Activated CD8-positive, alpha-beta T cell treated with anti-CD3 and anti-CD28 coated beads for 36 hours (primary cell): ENCODE measurements at regions not wholly inside any gene's neighbourhood (a gene's known extent, or its start where the extent isn't known, plus 50 kb on each side); places are given as distances from the start of the nearest gene placed in this dataset.

Experiments used
- ATAC-seq: fragments of 200-7000 bp; cut with Tn5 transposase; one replicate; pipeline ENCODE4 v1.10.0; 2021; ENCODE audit warnings: mild to moderate bottlenecking, moderate library complexity
- CTCF ChIA-PET: fragments of 350-600 bp; sonication (Branson Sonifier 250); formaldehyde crosslinking; loops from one replicate; lab custom pipeline; 2021; ENCODE audit warnings: antibody characterized with exemption; lab: Charles Lee
- POLR2A ChIA-PET: fragments of 350-600 bp; sonication (Branson Sonifier 250); formaldehyde crosslinking; loops from one replicate; lab custom pipeline; 2021; ENCODE audit warnings: antibody characterized with exemption; lab: Charles Lee
- DNase-seq: peaks from one replicate; pipeline ENCODE4 v3.0.0-alpha.2; 2020
- H3K27ac Mint-ChIP-seq: one replicate; pipeline ENCODE4 v1.8.0; 2021; ENCODE audit warnings: mild to moderate bottlenecking, mixed read lengths
- H3K27me3 Mint-ChIP-seq: one replicate; pipeline ENCODE4 v1.8.0; 2021; ENCODE audit warnings: mixed read lengths
- H3K36me3 Mint-ChIP-seq: one replicate; pipeline ENCODE4 v1.8.0; 2021; ENCODE audit warnings: low read depth, mixed read lengths
- H3K4me1 Mint-ChIP-seq: one replicate; pipeline ENCODE4 v1.8.0; 2021; ENCODE audit warnings: low read depth, mixed read lengths
- H3K4me3 Mint-ChIP-seq: one replicate; pipeline ENCODE4 v1.8.0; 2021; ENCODE audit warnings: mild to moderate bottlenecking, moderate library complexity, mixed read lengths
- H3K9me3 Mint-ChIP-seq: one replicate; pipeline ENCODE4 v1.8.0; 2021; ENCODE audit warnings: mixed read lengths
- intact Hi-C: fragments of 100-400 bp; cut with micrococcal nuclease; formaldehyde crosslinking; loops from one replicate; pipeline ENCODE4 v1.10.0; 2022
- TF ChIP-seq, protein P1 (sequence below): fragments of 200-600 bp; IDR thresholded peaks from one replicate; pipeline ENCODE4 v1.8.0; 2022; ENCODE audit warnings: antibody characterized with exemption, mild to moderate bottlenecking

- CTCF ChIA-PET, result no interaction called here
- no peak for DNase-seq
- H3K9me3 Mint-ChIP-seq, result peaks cover 4% of the 10 kb centered on the region
- H3K4me1 Mint-ChIP-seq, result no peaks in the 10 kb centered on the region
- H3K27ac Mint-ChIP-seq, result no peak overlapping the region
- H3K36me3 Mint-ChIP-seq, result no peaks in the 10 kb centered on the region
- H3K27me3 Mint-ChIP-seq, result no peaks in the 10 kb centered on the region
- POLR2A ChIA-PET, result no interaction called here
- no peak for ATAC-seq
- TF ChIP-seq, protein P1, sequence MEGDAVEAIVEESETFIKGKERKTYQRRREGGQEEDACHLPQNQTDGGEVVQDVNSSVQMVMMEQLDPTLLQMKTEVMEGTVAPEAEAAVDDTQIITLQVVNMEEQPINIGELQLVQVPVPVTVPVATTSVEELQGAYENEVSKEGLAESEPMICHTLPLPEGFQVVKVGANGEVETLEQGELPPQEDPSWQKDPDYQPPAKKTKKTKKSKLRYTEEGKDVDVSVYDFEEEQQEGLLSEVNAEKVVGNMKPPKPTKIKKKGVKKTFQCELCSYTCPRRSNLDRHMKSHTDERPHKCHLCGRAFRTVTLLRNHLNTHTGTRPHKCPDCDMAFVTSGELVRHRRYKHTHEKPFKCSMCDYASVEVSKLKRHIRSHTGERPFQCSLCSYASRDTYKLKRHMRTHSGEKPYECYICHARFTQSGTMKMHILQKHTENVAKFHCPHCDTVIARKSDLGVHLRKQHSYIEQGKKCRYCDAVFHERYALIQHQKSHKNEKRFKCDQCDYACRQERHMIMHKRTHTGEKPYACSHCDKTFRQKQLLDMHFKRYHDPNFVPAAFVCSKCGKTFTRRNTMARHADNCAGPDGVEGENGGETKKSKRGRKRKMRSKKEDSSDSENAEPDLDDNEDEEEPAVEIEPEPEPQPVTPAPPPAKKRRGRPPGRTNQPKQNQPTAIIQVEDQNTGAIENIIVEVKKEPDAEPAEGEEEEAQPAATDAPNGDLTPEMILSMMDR, result no peak
- H3K4me3 Mint-ChIP-seq, result no peak overlapping the region
- intact Hi-C loops, result no loop called here
Measured at GRCh38 chr20:12455148-12455547, 537.5 kb downstream of the BTBD3 start.

- DNase-seq, result no peak
- intact Hi-C loops, result no loop called here
- no peaks in the 10 kb centered on the region for H3K36me3 Mint-ChIP-seq
- no peak for ATAC-seq
- CTCF ChIA-PET, result no interaction called here
- no peaks in the 10 kb centered on the region for H3K4me1 Mint-ChIP-seq
- H3K9me3 Mint-ChIP-seq, result peaks cover 4% of the 10 kb centered on the region
- TF ChIP-seq, protein P1, result no peak
- no peaks in the 10 kb centered on the region for H3K27me3 Mint-ChIP-seq
- POLR2A ChIA-PET, result no interaction called here
- no peak overlapping the region for H3K27ac Mint-ChIP-seq
- H3K4me3 Mint-ChIP-seq, result no peak overlapping the region
Measured at GRCh38 chr20:12458241-12458640, 540.5 kb downstream of the BTBD3 start.

- Mint-ChIP-seq H3K36me3 (no peaks in the 10 kb centered on the region), H3K27me3 (no peaks in the 10 kb centered on the region), H3K4me1 (no peaks in the 10 kb centered on the region), H3K9me3 (peaks cover 3% of the 10 kb centered on the region), H3K4me3 (no peak overlapping the region), H3K27ac (no peak overlapping the region)
- intact Hi-C loops, result no loop called here
- ATAC-seq, result no peak
- DNase-seq, result no peak
- TF ChIP-seq, protein P1, result no peak
- ChIA-PET POLR2A (no interaction called here), CTCF (no interaction called here)
Measured at GRCh38 chr20:12464036-12464435, 544.7 kb upstream of the SPTLC3 start.

GRCh38 chr20:12466915-12467314 lies 541.9 kb upstream of the SPTLC3 start:
- no peak overlapping the region for H3K4me3 Mint-ChIP-seq
- no peak for DNase-seq
- H3K4me1 Mint-ChIP-seq, result no peaks in the 10 kb centered on the region
- ChIA-PET POLR2A (no interaction called here), CTCF (no interaction called here)
- H3K9me3 Mint-ChIP-seq, result peaks cover 5% of the 10 kb centered on the region
- TF ChIP-seq, protein P1, result no peak
- no peaks in the 10 kb centered on the region for H3K36me3 Mint-ChIP-seq
- no peak overlapping the region for H3K27ac Mint-ChIP-seq
- no peak for ATAC-seq
- no peaks in the 10 kb centered on the region for H3K27me3 Mint-ChIP-seq
- intact Hi-C loops, result no loop called here

- DNase-seq, result no peak
- H3K4me1 Mint-ChIP-seq, result no peaks in the 10 kb centered on the region
- POLR2A ChIA-PET, result interaction anchor here (0.6 kb wide), 1 partner anchor 77 kb away, joined by 3 read pairs; no protein-coding TSS in a partner anchor
- TF ChIP-seq, protein P1, result no peak
- intact Hi-C loops, result no loop called here
- H3K9me3 Mint-ChIP-seq, result peaks cover 5% of the 10 kb centered on the region
- no peak for ATAC-seq
- H3K36me3 Mint-ChIP-seq, result no peaks in the 10 kb centered on the region
- CTCF ChIA-PET, result no interaction called here
- H3K27me3 Mint-ChIP-seq, result no peaks in the 10 kb centered on the region
- H3K4me3 Mint-ChIP-seq, result no peak overlapping the region
- H3K27ac Mint-ChIP-seq, result no peak overlapping the region
Measured at GRCh38 chr20:12467758-12468157, 541.0 kb upstream of the SPTLC3 start.
